ENCODE measurements at regions not wholly inside any gene's neighbourhood (a gene's known extent, or its start where the extent isn't known, plus 50 kb on each side); places are given as distances from the start of the nearest gene placed in this dataset.

DNA sequence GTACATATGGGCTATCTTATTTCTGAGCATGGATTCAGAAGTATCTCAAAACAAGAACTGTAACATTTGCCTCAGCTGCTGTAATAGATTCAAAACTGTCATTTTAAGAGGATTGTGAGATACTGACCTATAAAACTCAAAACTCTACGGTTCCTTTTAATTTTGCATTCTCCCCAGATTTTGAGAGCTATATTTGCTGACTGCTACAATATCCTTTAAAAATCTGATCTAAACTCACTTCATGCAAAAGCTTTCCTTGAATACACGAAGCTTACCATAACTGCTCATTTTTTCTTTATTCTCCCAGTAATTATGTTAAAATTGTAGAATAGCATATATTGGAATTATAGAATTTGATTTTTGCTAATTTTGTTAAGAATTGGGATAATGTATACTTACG, 158.7 kb upstream of the ROBO1 start:
- no peak overlapping the region for H3K4me3 ChIP-seq (ENCODE audit: control insufficient read depth, low read depth, low read length)
- DNase-seq (ENCODE audit: low read depth), result no peak
- no peak for TF ChIP-seq CTCF (IDR thresholded peaks at IDR 0.05; ENCODE audit: control insufficient read depth, insufficient read depth, low read depth, low read length, missing control alignments)

DNA sequence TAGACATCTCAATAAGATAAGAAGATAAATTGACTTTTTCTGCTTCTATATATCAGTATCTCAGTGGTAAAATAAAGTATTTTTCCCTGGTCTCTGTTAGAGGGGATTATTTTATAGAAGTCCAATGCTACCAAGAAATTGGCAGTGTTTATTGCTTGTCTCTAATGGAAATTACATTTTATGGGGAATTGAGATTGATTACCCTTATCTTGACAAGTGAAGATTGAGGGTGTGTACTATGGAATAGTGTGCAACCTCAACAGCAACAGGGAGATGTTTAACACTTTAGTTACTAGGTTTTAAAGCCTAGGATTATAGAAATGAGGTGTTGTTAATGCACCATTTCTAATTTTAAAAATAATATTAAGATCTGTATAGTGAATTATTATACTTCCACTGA, 154.8 kb upstream of the ROBO1 start:
- DNase-seq (ENCODE audit: low read depth), result no peak
- no peak overlapping the region for H3K4me3 ChIP-seq (ENCODE audit: control insufficient read depth, low read depth, low read length)
- TF ChIP-seq CTCF (IDR thresholded peaks at IDR 0.05; ENCODE audit: control insufficient read depth, insufficient read depth, low read depth, low read length, missing control alignments), result no peak

GRCh38 chr3:79917561-79917960, 149.8 kb upstream of the ROBO1 start:
- DNase-seq (ENCODE audit: low read depth), result no peak
- TF ChIP-seq CTCF (IDR thresholded peaks at IDR 0.05; ENCODE audit: control insufficient read depth, insufficient read depth, low read depth, low read length, missing control alignments), result no peak

DNA sequence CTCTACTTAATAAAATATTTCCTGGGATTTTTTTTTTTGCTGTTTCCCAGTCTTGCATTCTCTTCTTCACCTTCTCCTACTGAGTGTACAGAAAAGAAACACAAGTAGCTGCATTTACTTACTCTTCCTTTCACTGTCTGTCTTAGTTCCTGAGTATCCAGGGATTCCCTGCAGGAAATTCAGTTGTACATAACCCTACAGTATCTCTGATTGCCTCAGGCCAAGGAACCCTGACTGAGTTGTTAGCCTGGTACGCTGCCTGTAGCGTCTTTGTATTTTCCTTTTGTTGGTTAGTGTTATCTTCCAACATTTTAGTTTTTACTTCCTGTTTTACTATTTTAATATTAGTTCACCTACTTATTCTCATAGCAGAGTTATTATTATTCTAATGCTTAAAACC, 142.5 kb upstream of the ROBO1 start:
- no peak overlapping the region for H3K4me3 ChIP-seq (ENCODE audit: control insufficient read depth, low read depth, low read length)
- DNase-seq (ENCODE audit: low read depth), result no peak
- TF ChIP-seq CTCF (IDR thresholded peaks at IDR 0.05; ENCODE audit: control insufficient read depth, insufficient read depth, low read depth, low read length, missing control alignments), result no peak

More at GRCh38 chr3:79917561-79917960, 149.8 kb upstream of the ROBO1 start:
- H3K4me3 ChIP-seq (ENCODE audit: control insufficient read depth, low read depth, low read length), result no peak overlapping the region

GRCh38 chr3:79906106-79906505, 138.3 kb upstream of the ROBO1 start:
- H3K4me3 ChIP-seq (ENCODE audit: control insufficient read depth, low read depth, low read length), result no peak overlapping the region
- DNase-seq (ENCODE audit: low read depth), result no peak
- TF ChIP-seq CTCF (IDR thresholded peaks at IDR 0.05; ENCODE audit: control insufficient read depth, insufficient read depth, low read depth, low read length, missing control alignments), result no peak

GRCh38 chr3:79902151-79902550, 134.4 kb upstream of the ROBO1 start:
- TF ChIP-seq CTCF (IDR thresholded peaks at IDR 0.05; ENCODE audit: control insufficient read depth, insufficient read depth, low read depth, low read length, missing control alignments), result no peak
- H3K4me3 ChIP-seq (ENCODE audit: control insufficient read depth, low read depth, low read length), result no peak overlapping the region
- no peak for DNase-seq (ENCODE audit: low read depth)

GRCh38 chr3:79898907-79899306, 131.1 kb upstream of the ROBO1 start:
- no peak overlapping the region for H3K4me3 ChIP-seq (ENCODE audit: control insufficient read depth, low read depth, low read length)
- no peak for TF ChIP-seq CTCF (IDR thresholded peaks at IDR 0.05; ENCODE audit: control insufficient read depth, insufficient read depth, low read depth, low read length, missing control alignments)
- DNase-seq (ENCODE audit: low read depth), result no peak
